IMR-90 (cell line): ENCODE measurements at regions not wholly inside any gene's neighbourhood (a gene's known extent, or its start where the extent isn't known, plus 50 kb on each side); places are given as distances from the start of the nearest gene placed in this dataset.

Experiments used
- ATAC-seq: fragments of 200-7000 bp; cut with Tn5 transposase; 2 replicates; pipeline ENCODE4 v1.9.1; 2020; ENCODE audit warnings: low read depth, mild to moderate bottlenecking, moderate library complexity
- BruUV-seq: library from RNA; stranded (reverse); fragments of 400-500 nt; replicated peaks from 2 replicates; lab custom pipeline; 2021; lab: Mats Ljungman, UMichigan
- CTCF ChIA-PET: fragments of 300-600 bp; formaldehyde crosslinking; extraction: SDS; loops from one replicate; lab custom pipeline; 2021; ENCODE audit warnings: antibody characterized with exemption; lab: Yijun Ruan, JAX
- POLR2A ChIA-PET: fragments of 300-600 bp; sonication (Branson Sonifier 250); formaldehyde crosslinking; loops from one replicate; lab custom pipeline; 2022; ENCODE audit warnings: antibody characterized with exemption; ENCODE audit not compliant: unreplicated experiment; lab: Charles Lee
- DNase-seq: peaks from one replicate; pipeline ENCODE4 v3.0.0; 2013
- H2AFZ ChIP-seq: replicated peaks from 2 replicates; pipeline ENCODE3; 2013; ENCODE audit warnings: low read length, mild to moderate bottlenecking; ENCODE audit not compliant: poor library complexity
- H2AK5ac ChIP-seq: 2 replicates; pipeline ENCODE4 v1.6.1; 2013; ENCODE audit warnings: low read depth, low read length, inconsistent platforms
- H2AK9ac ChIP-seq: replicated peaks from 2 replicates; pipeline ENCODE3; 2013; ENCODE audit warnings: mild to moderate bottlenecking, low read depth, low read length, moderate library complexity; ENCODE audit not compliant: poor library complexity
- H2BK120ac ChIP-seq: 2 replicates; pipeline ENCODE4 v1.6.1; 2013; ENCODE audit warnings: low read depth, low read length, inconsistent platforms
- H2BK15ac ChIP-seq: 3 replicates; pipeline ENCODE4 v1.6.1; 2013; ENCODE audit warnings: low read depth, low read length, inconsistent platforms
- H2BK20ac ChIP-seq: 2 replicates; pipeline ENCODE4 v1.6.1; 2013; ENCODE audit warnings: low read depth, mild to moderate bottlenecking, inconsistent platforms, low read length, moderate library complexity
- H2BK5ac ChIP-seq: 2 replicates; pipeline ENCODE4 v1.6.1; 2013; ENCODE audit warnings: mild to moderate bottlenecking, low read depth, low read length, inconsistent platforms; ENCODE audit not compliant: poor library complexity, severe bottlenecking
- H3K14ac ChIP-seq: replicated peaks from 2 replicates; pipeline ENCODE4 v1.6.1; 2013; ENCODE audit warnings: low read depth, low read length, inconsistent platforms
- H3K18ac ChIP-seq: 2 replicates; pipeline ENCODE4 v1.6.1; 2013; ENCODE audit warnings: low read depth, low read length, control low read depth
- H3K23ac ChIP-seq: 2 replicates; pipeline ENCODE4 v1.6.1; 2013; ENCODE audit warnings: low read depth, low read length, inconsistent platforms
- H3K27ac ChIP-seq: 2 replicates; pipeline ENCODE4 v1.5.1; 2013; ENCODE audit warnings: mild to moderate bottlenecking, control low read depth, low read length; ENCODE audit not compliant: insufficient read depth
- H3K27me3 ChIP-seq: 2 replicates; pipeline ENCODE4 v1.6.1; 2013; ENCODE audit warnings: low read length; ENCODE audit not compliant: control insufficient read depth, insufficient read depth
- H3K36me3 ChIP-seq: 2 replicates; pipeline ENCODE4 v1.6.1; 2013; ENCODE audit warnings: low read length, mixed read lengths; ENCODE audit not compliant: control insufficient read depth, insufficient read depth
- H3K4ac ChIP-seq: 2 replicates; pipeline ENCODE4 v1.6.1; 2013; ENCODE audit warnings: low read depth, low read length, inconsistent platforms
- H3K4me1 ChIP-seq: 2 replicates; pipeline ENCODE4 v1.6.1; 2013; ENCODE audit warnings: low read length, mixed read lengths; ENCODE audit not compliant: control insufficient read depth, insufficient read depth
- H3K4me2 ChIP-seq: 2 replicates; pipeline ENCODE4 v1.6.1; 2013; ENCODE audit warnings: low read depth, mild to moderate bottlenecking, control low read depth, low read length, moderate library complexity
- H3K4me3 ChIP-seq: 2 replicates; pipeline ENCODE4 v1.5.1; 2013; ENCODE audit warnings: low read depth, mild to moderate bottlenecking, control low read depth, low read length, moderate library complexity; ENCODE audit not compliant: insufficient read depth
- H3K56ac ChIP-seq: 2 replicates; pipeline ENCODE4 v1.6.1; 2013; ENCODE audit warnings: low read length, inconsistent platforms; ENCODE audit not compliant: insufficient read depth; ENCODE audit errors: extremely low read depth
- H3K79me1 ChIP-seq, 2 experiments: 2 replicates each; pipeline ENCODE4 v1.6.1; 2013; ENCODE audit warnings: low read length in 2 of 2, inconsistent platforms in 1 of 2, low read depth in 1 of 2
- H3K9ac ChIP-seq: 2 replicates; pipeline ENCODE4 v1.6.1; 2013; ENCODE audit warnings: low read depth, low read length, control low read depth
- H3K9me1 ChIP-seq: 2 replicates; pipeline ENCODE4 v1.6.1; 2013; ENCODE audit warnings: low read length, inconsistent platforms; ENCODE audit not compliant: insufficient read depth
- H3K9me3 ChIP-seq: 2 replicates; pipeline ENCODE4 v1.6.1; 2013; ENCODE audit warnings: low read length; ENCODE audit not compliant: control insufficient read depth, insufficient read depth
- H4K20me1 ChIP-seq: 2 replicates; pipeline ENCODE4 v1.6.1; 2013; ENCODE audit warnings: low read length, inconsistent platforms; ENCODE audit not compliant: insufficient read depth
- H4K5ac ChIP-seq: 2 replicates; pipeline ENCODE4 v1.6.1; 2013; ENCODE audit warnings: mild to moderate bottlenecking, low read depth, low read length, control low read depth
- H4K8ac ChIP-seq, 2 experiments: 2 replicates each; pipeline ENCODE4 v1.6.1; 2013; ENCODE audit warnings: low read depth in 2 of 2, low read length in 2 of 2, control low read depth in 1 of 2, inconsistent platforms in 1 of 2
- H4K91ac ChIP-seq: 2 replicates; pipeline ENCODE4 v1.6.1; 2013; ENCODE audit warnings: low read depth, low read length, inconsistent platforms; ENCODE audit not compliant: insufficient read depth
- BHLHE40 ChIP-seq: fragments of 150-350 bp; IDR thresholded peaks from 2 replicates; pipeline ENCODE4 v1.6.1; 2016; ENCODE audit warnings: mild to moderate bottlenecking, low read depth, low read length
- CHD1 ChIP-seq: IDR thresholded peaks from 2 replicates; pipeline ENCODE4 v1.6.1; 2012; ENCODE audit warnings: low read depth, low read length, improper control_type of control experiment
- CTCF ChIP-seq: conservative IDR thresholded peaks from 2 replicates; pipeline ENCODE4 v1.5.1; 2012; ENCODE audit warnings: mild to moderate bottlenecking, low read depth, low read length, improper control_type of control experiment
- ELK1 ChIP-seq: fragments of 150-350 bp; IDR thresholded peaks from 2 replicates; pipeline ENCODE4 v1.6.1; 2016; ENCODE audit warnings: low read depth, mild to moderate bottlenecking, low read length, moderate library complexity, borderline replicate concordance
- MAZ ChIP-seq: IDR thresholded peaks from 2 replicates; pipeline ENCODE4 v1.6.1; 2012; ENCODE audit warnings: low read depth, mild to moderate bottlenecking, low read length, improper control_type of control experiment, moderate library complexity, borderline replicate concordance
- MXI1 ChIP-seq: IDR thresholded peaks from 2 replicates; pipeline ENCODE4 v1.6.1; 2012; ENCODE audit warnings: low read depth, mild to moderate bottlenecking, low read length, moderate library complexity, borderline replicate concordance
- NFE2L2 ChIP-seq: fragments of 150-350 bp; IDR thresholded peaks from 2 replicates; pipeline ENCODE4 v1.6.1; 2016; ENCODE audit warnings: low read depth, mild to moderate bottlenecking, low read length
- POLR2A ChIP-seq: IDR thresholded peaks from 2 replicates; pipeline ENCODE4 v1.6.1; 2012; ENCODE audit warnings: mild to moderate bottlenecking, low read depth, low read length
- RAD21 ChIP-seq: IDR thresholded peaks from 2 replicates; pipeline ENCODE4 v1.6.1; 2012; ENCODE audit warnings: low read length, improper control_type of control experiment
- RCOR1 ChIP-seq: IDR thresholded peaks from 2 replicates; pipeline ENCODE4 v1.6.1; 2012; ENCODE audit warnings: mild to moderate bottlenecking, low read length, improper control_type of control experiment; ENCODE audit not compliant: insufficient replicate concordance
- RFX5 ChIP-seq: IDR thresholded peaks from 2 replicates; pipeline ENCODE4 v1.8.0; 2012; ENCODE audit warnings: low read depth, mild to moderate bottlenecking, low read length, moderate library complexity
- SMC3 ChIP-seq: fragments of 150-350 bp; IDR thresholded peaks from 2 replicates; pipeline ENCODE4 v1.6.1; 2016; ENCODE audit warnings: low read depth, mild to moderate bottlenecking, antibody characterized with exemption, low read length, moderate library complexity
- WGBS, 2 experiments: methylation state at CpG; one replicate each; pipeline versions ENCODE4 v1.1.5 to v1.1.7; 2013; ENCODE audit warnings: missing lambda C conversion rate in 2 of 2; ENCODE audit not compliant: insufficient read length in 1 of 2; ENCODE audit errors: extremely low coverage in 2 of 2; 5-methylcytosine and 5-hydroxymethylcytosine counted together
- dilution Hi-C: fragments of 300-500 bp; cut with HindIII; formaldehyde crosslinking; loops from one replicate; pipeline ENCODE4 v1.14.3; 2018; ENCODE audit warnings: low sequenced_read_pairs; ENCODE audit not compliant: unreplicated experiment
- in situ Hi-C: fragments of 300-500 bp; cut with MboI; formaldehyde crosslinking; loops from 3 replicates; pipeline ENCODE4 v1.14.3; 2019; ENCODE audit warnings: low sequenced_read_pairs, inconsistent platforms, mixed read lengths
- intact Hi-C: fragments of 100-400 bp; cut with micrococcal nuclease; formaldehyde crosslinking; loops from 2 replicates; pipeline ENCODE4 v1.10.0; 2022

- no peak overlapping the region for H3K56ac ChIP-seq
Observed at GRCh38 chr14:58701156-58701555, 63.4 kb downstream of the DACT1 start.

More at GRCh38 chr14:58701156-58701555, 63.4 kb downstream of the DACT1 start:
- H3K23ac ChIP-seq: no peak overlapping the region
- no peak overlapping the region for H2AK9ac ChIP-seq
- H3K4ac ChIP-seq: no peak overlapping the region
- no peaks in the 10 kb centered on the region for H3K36me3 ChIP-seq
- no peak overlapping the region for H4K5ac ChIP-seq
- no peaks in the 10 kb centered on the region for H3K9me3 ChIP-seq
- no CpG with 5 or more reads among the region's 3 CpGs for WGBS, 2 experiments
- no peak for TF ChIP-seq SMC3
- no peak for TF ChIP-seq RFX5
- TF ChIP-seq BHLHE40: no peak
- no peak for TF ChIP-seq MXI1
- no peak for TF ChIP-seq RAD21
- TF ChIP-seq MAZ: no peak
- no peak for TF ChIP-seq CTCF
- TF ChIP-seq NFE2L2: no peak
- no peak for TF ChIP-seq ELK1
- no peak for TF ChIP-seq POLR2A
- no peak for TF ChIP-seq RCOR1
- TF ChIP-seq CHD1: no peak
- H2AK5ac ChIP-seq: no peak overlapping the region
- CTCF ChIA-PET: no interaction called here
- H2BK15ac ChIP-seq: no peak overlapping the region
- ATAC-seq (no peak), DNase-seq (no peak)
- peaks cover 33% of the 10 kb centered on the region for H3K27me3 ChIP-seq
- H3K4me1 ChIP-seq: no peaks in the 10 kb centered on the region
- no peaks in the 10 kb centered on the region for H3K9me1 ChIP-seq
- in situ Hi-C loops (no loop called here), dilution Hi-C loops (no loop called here), intact Hi-C loops (no loop called here)
- H4K20me1 ChIP-seq: no peaks in the 10 kb centered on the region
- H2BK120ac ChIP-seq: no peak overlapping the region
- no peaks in the 10 kb centered on the region for H3K79me1 ChIP-seq
- BruUV-seq: no TSS peak
- no peak overlapping the region for H2BK20ac ChIP-seq
- H4K8ac ChIP-seq: no peak overlapping the region
- H3K4me2 ChIP-seq: no peak overlapping the region
- H2BK5ac ChIP-seq: no peak overlapping the region
- no peak overlapping the region for H3K27ac ChIP-seq
- POLR2A ChIA-PET: no interaction called here
- no peak overlapping the region for H2AFZ ChIP-seq
- no peak overlapping the region for H3K9ac ChIP-seq
- H3K14ac ChIP-seq: no peak overlapping the region
- no peak overlapping the region for H3K4me3 ChIP-seq
- H3K18ac ChIP-seq: no peak overlapping the region
- H4K91ac ChIP-seq: no peak overlapping the region
